ENCODE measurements at regions not wholly inside any gene's neighbourhood (a gene's known extent, or its start where the extent isn't known, plus 50 kb on each side); places are given as distances from the start of the nearest gene placed in this dataset.

- DNase-seq: no peak
- Mint-ChIP-seq H3K4me1 (ENCODE audit: low read depth, unreplicated experiment) (no peaks in the 10 kb centered on the region), H3K27me3 (ENCODE audit: insufficient read depth, unreplicated experiment) (no peaks in the 10 kb centered on the region), H3K9me3 (ENCODE audit: unreplicated experiment) (no peaks in the 10 kb centered on the region), H3K27ac (ENCODE audit: unreplicated experiment) (peak overlapping the region; percentile 18), H3K4me3 (ENCODE audit: unreplicated experiment) (no peak overlapping the region), H3K36me3 (ENCODE audit: insufficient read depth, unreplicated experiment) (peaks cover 65% of the 10 kb centered on the region)
- intact Hi-C loops (cut with micrococcal nuclease; ENCODE audit: unreplicated experiment): no loop called here
- no peak for TF ChIP-seq CTCF (IDR thresholded peaks at IDR 0.05; ENCODE audit: insufficient read depth in 1 of 2, low read depth in 1 of 2, low read length in 1 of 2, severe bottlenecking in 1 of 2, unreplicated experiment in 1 of 2)
- ChIA-PET CTCF (no interaction called here), POLR2A (no interaction called here)
- Histone ChIP-seq H3K4me3 (ENCODE audit: low read depth, low read length) (no peak overlapping the region), H3K27me3 (replicated peaks; ENCODE audit: control insufficient read depth, insufficient read depth, low read length) (no peaks in the 10 kb centered on the region), H3K36me3 (ENCODE audit: control insufficient read depth, insufficient read depth, low read length) (peaks cover 2% of the 10 kb centered on the region; the same call in 1 of the 2 replicates), H3K9me3 (no peaks in the 10 kb centered on the region), H3K4me1 (no peaks in the 10 kb centered on the region)
- no TSS peak for BruUV-seq (replicated peaks)
These were observed 368.3 kb downstream of the SHANK2 start for GRCh38 chr11:70883973-70884623.

GRCh38 chr11:70885281-70886231, 366.8 kb downstream of the SHANK2 start:
- no peaks in the 10 kb centered on the region for H3K4me1 ChIP-seq
- intact Hi-C loops (cut with micrococcal nuclease; ENCODE audit: unreplicated experiment): no loop called here
- Mint-ChIP-seq H3K36me3 (ENCODE audit: insufficient read depth, unreplicated experiment) (peaks cover 66% of the 10 kb centered on the region), H3K4me3 (ENCODE audit: unreplicated experiment) (no peak overlapping the region), H3K4me1 (ENCODE audit: low read depth, unreplicated experiment) (no peaks in the 10 kb centered on the region), H3K27ac (ENCODE audit: unreplicated experiment) (no peak overlapping the region), H3K9me3 (ENCODE audit: unreplicated experiment) (no peaks in the 10 kb centered on the region), H3K27me3 (ENCODE audit: insufficient read depth, unreplicated experiment) (no peaks in the 10 kb centered on the region)
- H3K4me3 ChIP-seq (ENCODE audit: low read depth, low read length): no peak overlapping the region
- H3K9me3 ChIP-seq: no peaks in the 10 kb centered on the region
- ChIA-PET CTCF (no interaction called here), POLR2A (no interaction called here)
- no TSS peak for BruUV-seq (replicated peaks)
- TF ChIP-seq CTCF (IDR thresholded peaks at IDR 0.05; ENCODE audit: insufficient read depth in 1 of 2, low read depth in 1 of 2, low read length in 1 of 2, severe bottlenecking in 1 of 2, unreplicated experiment in 1 of 2): no peak
- peaks cover 8% of the 10 kb centered on the region for H3K36me3 ChIP-seq (ENCODE audit: control insufficient read depth, insufficient read depth, low read length)
- no peaks in the 10 kb centered on the region for H3K27me3 ChIP-seq (replicated peaks; ENCODE audit: control insufficient read depth, insufficient read depth, low read length)
- no peak for DNase-seq

GRCh38 chr11:70886256-70886655, 366.1 kb downstream of the SHANK2 start:
- no peak overlapping the region for H3K4me3 ChIP-seq (ENCODE audit: low read depth, low read length)
- intact Hi-C loops (cut with micrococcal nuclease; ENCODE audit: unreplicated experiment): no loop called here
- no peaks in the 10 kb centered on the region for H3K4me1 Mint-ChIP-seq (ENCODE audit: low read depth, unreplicated experiment)
- H3K4me1 ChIP-seq: no peaks in the 10 kb centered on the region
- H3K9me3 Mint-ChIP-seq (ENCODE audit: unreplicated experiment): no peaks in the 10 kb centered on the region
- DNase-seq: no peak
- no peak for TF ChIP-seq CTCF (IDR thresholded peaks at IDR 0.05; ENCODE audit: insufficient read depth in 1 of 2, low read depth in 1 of 2, low read length in 1 of 2, severe bottlenecking in 1 of 2, unreplicated experiment in 1 of 2)
- ChIA-PET POLR2A (no interaction called here), CTCF (no interaction called here)
- peaks cover 8% of the 10 kb centered on the region for H3K36me3 ChIP-seq (ENCODE audit: control insufficient read depth, insufficient read depth, low read length)
- H3K9me3 ChIP-seq: no peaks in the 10 kb centered on the region
- no peak overlapping the region for H3K4me3 Mint-ChIP-seq (ENCODE audit: unreplicated experiment)
- peaks cover 72% of the 10 kb centered on the region for H3K36me3 Mint-ChIP-seq (ENCODE audit: insufficient read depth, unreplicated experiment)
- no peak overlapping the region for H3K27ac Mint-ChIP-seq (ENCODE audit: unreplicated experiment)
- H3K27me3 Mint-ChIP-seq (ENCODE audit: insufficient read depth, unreplicated experiment): no peaks in the 10 kb centered on the region
- H3K27me3 ChIP-seq (replicated peaks; ENCODE audit: control insufficient read depth, insufficient read depth, low read length): no peaks in the 10 kb centered on the region
- TSS peak; percentile 6 for BruUV-seq (replicated peaks)

Data from Caco-2 (cell line).